C1 segment of cervical spinal cord (tissue), 14 donors: ENCODE measurements at regions not wholly inside any gene's neighbourhood (a gene's known extent, or its start where the extent isn't known, plus 50 kb on each side); places are given as distances from the start of the nearest gene placed in this dataset.
"Not testable (repeated sequence)": the region's sequence is repeated elsewhere in the genome, so short reads cannot be mapped to it uniquely, and the experiment has no call there.

Experiments
- DNase-seq, 14 donors: peaks; one replicate each; lab custom pipeline; 2025; lab: John Stamatoyannopoulos, UW

GRCh38 chr5:57396701-57397100 lies 85.9 kb downstream of the ACTBL2 start:
- no peak for DNase-seq

- DNase-seq: no peak
Measured at GRCh38 chr5:57394421-57395210, 88.0 kb downstream of the ACTBL2 start.

GRCh38 chr5:57386958-57387357 lies 95.7 kb downstream of the ACTBL2 start:
- DNase-seq: no peak

GRCh38 chr5:57383093-57383861 lies 99.3 kb downstream of the ACTBL2 start:
- no peak for DNase-seq

- DNase-seq: no peak
Measured at GRCh38 chr5:57382655-57383054, 100.0 kb downstream of the ACTBL2 start.

GRCh38 chr5:57370376-57370775 lies 112.2 kb downstream of the ACTBL2 start:
- DNase-seq: no peak

- no peak for DNase-seq
Measured at GRCh38 chr5:57368010-57368409, 114.6 kb downstream of the ACTBL2 start.

- no peak for DNase-seq
Measured at GRCh38 chr5:57366744-57367143, 115.9 kb downstream of the ACTBL2 start.

GRCh38 chr5:57362951-57363350 lies 119.7 kb downstream of the ACTBL2 start:
- no peak for DNase-seq

- DNase-seq: no peak
Measured at GRCh38 chr5:57360871-57361270, 121.7 kb downstream of the ACTBL2 start.

GRCh38 chr5:57358796-57359592 lies 123.6 kb downstream of the ACTBL2 start:
- no peak for DNase-seq

GRCh38 chr5:57356850-57357249 lies 125.8 kb downstream of the ACTBL2 start:
- DNase-seq: not testable (repeated sequence)

GRCh38 chr5:57349214-57349613 lies 133.4 kb downstream of the ACTBL2 start:
- no peak for DNase-seq

GRCh38 chr5:57348376-57349140 lies 134.1 kb downstream of the ACTBL2 start:
- no peak for DNase-seq

GRCh38 chr5:57346328-57346727 lies 136.3 kb downstream of the ACTBL2 start:
- no peak for DNase-seq

GRCh38 chr5:57341380-57341979 lies 141.1 kb downstream of the ACTBL2 start:
- no peak for DNase-seq

GRCh38 chr5:57340681-57341080 lies 141.9 kb downstream of the ACTBL2 start:
- DNase-seq: no peak

- DNase-seq: no peak
Measured at GRCh38 chr5:57339521-57339920, 143.1 kb downstream of the ACTBL2 start.

- DNase-seq: no peak
Measured at GRCh38 chr5:57338868-57339340, 143.7 kb downstream of the ACTBL2 start.

- no peak for DNase-seq
Measured at GRCh38 chr5:57338068-57338867, 144.3 kb downstream of the ACTBL2 start.
